RCC 7860 (cell line): ENCODE measurements at regions not wholly inside any gene's neighbourhood (a gene's known extent, or its start where the extent isn't known, plus 50 kb on each side); places are given as distances from the start of the nearest gene placed in this dataset.

Source experiments
- DNase-seq: peaks from one replicate; pipeline ENCODE4 v3.0.0-alpha.2; 2015; ENCODE audit warnings: low spot score
- FAIRE-seq: peaks from 2 replicates; lab custom pipeline; 2012; peaks lifted over from hg19 to GRCh38; lab: Jason Lieb, UNC

- no peak for FAIRE-seq
- DNase-seq = no peak
Measured at GRCh38 chr7:80082213-80082612, 52.4 kb upstream of the GNAI1 start.

GRCh38 chr7:80078886-80079285 is 55.7 kb upstream of the GNAI1 start:
- no peak for FAIRE-seq

GRCh38 chr7:80078159-80078731 is 56.4 kb upstream of the GNAI1 start:
- FAIRE-seq (no peak), DNase-seq (no peak)

More at GRCh38 chr7:80078886-80079285, 55.7 kb upstream of the GNAI1 start:
- no peak for DNase-seq

GRCh38 chr7:80070391-80070790 is 64.2 kb upstream of the GNAI1 start:
- no peak for FAIRE-seq
- no peak for DNase-seq

GRCh38 chr7:80066639-80067038 is 68.0 kb upstream of the GNAI1 start:
- FAIRE-seq (no peak), DNase-seq (no peak)

- DNase-seq = no peak
- FAIRE-seq = no peak
Measured at GRCh38 chr7:80063834-80064233, 70.8 kb upstream of the GNAI1 start.

- FAIRE-seq (peak; percentile 92), DNase-seq (peak; percentile 49)
Measured at GRCh38 chr7:80060218-80060806, 74.3 kb upstream of the GNAI1 start.

- DNase-seq = no peak
- no peak for FAIRE-seq
Measured at GRCh38 chr7:80057488-80057887, 77.1 kb upstream of the GNAI1 start.

GRCh38 chr7:80054356-80054755 is 80.3 kb upstream of the GNAI1 start:
- no peak for FAIRE-seq

GRCh38 chr7:80053124-80053523 is 81.5 kb upstream of the GNAI1 start:
- FAIRE-seq (no peak), DNase-seq (no peak)

More at GRCh38 chr7:80054356-80054755, 80.3 kb upstream of the GNAI1 start:
- DNase-seq = no peak

GRCh38 chr7:80047856-80048459 is 86.7 kb upstream of the GNAI1 start:
- DNase-seq (peak; percentile 36), FAIRE-seq (no peak)

- FAIRE-seq = no peak
Measured at GRCh38 chr7:80047032-80047431, 87.6 kb upstream of the GNAI1 start.

GRCh38 chr7:80044796-80045195 is 89.8 kb upstream of the GNAI1 start:
- FAIRE-seq (no peak), DNase-seq (no peak)

More at GRCh38 chr7:80047032-80047431, 87.6 kb upstream of the GNAI1 start:
- DNase-seq = no peak

- FAIRE-seq = no peak
- no peak for DNase-seq
Measured at GRCh38 chr7:80040752-80041151, 93.9 kb upstream of the GNAI1 start.

GRCh38 chr7:80040335-80040734 is 94.3 kb upstream of the GNAI1 start:
- DNase-seq (no peak), FAIRE-seq (no peak)

GRCh38 chr7:80039251-80039884 is 95.3 kb upstream of the GNAI1 start:
- FAIRE-seq (no peak), DNase-seq (no peak)

GRCh38 chr7:80037689-80038088 is 96.9 kb upstream of the GNAI1 start:
- DNase-seq = no peak
- no peak for FAIRE-seq

GRCh38 chr7:80036107-80036506 is 98.5 kb upstream of the GNAI1 start:
- FAIRE-seq = no peak

GRCh38 chr7:80028717-80029116 is 105.9 kb upstream of the GNAI1 start:
- FAIRE-seq = no peak

More at GRCh38 chr7:80036107-80036506, 98.5 kb upstream of the GNAI1 start:
- no peak for DNase-seq

GRCh38 chr7:80027611-80028173 is 106.9 kb upstream of the GNAI1 start:
- no peak for FAIRE-seq
- DNase-seq = no peak

More at GRCh38 chr7:80028717-80029116, 105.9 kb upstream of the GNAI1 start:
- DNase-seq = no peak

- DNase-seq (no peak), FAIRE-seq (no peak)
Measured at GRCh38 chr7:80026766-80027165, 107.9 kb upstream of the GNAI1 start.
